Keratinocyte (primary cell): ENCODE measurements at regions not wholly inside any gene's neighbourhood (a gene's known extent, or its start where the extent isn't known, plus 50 kb on each side); places are given as distances from the start of the nearest gene placed in this dataset.

ENCODE experiments used
- DNase-seq: peaks from one replicate; pipeline ENCODE4 v3.0.0-alpha.2; 2011; ENCODE audit warnings: low read depth, missing footprints, low spot score
- FAIRE-seq: peaks from 2 replicates; lab custom pipeline; 2011; peaks lifted over from hg19 to GRCh38; lab: Jason Lieb, UNC
- H2AFZ ChIP-seq: 2 replicates; pipeline ENCODE4 v1.6.0; 2012; ENCODE audit warnings: low read length, control low read depth, inconsistent platforms; ENCODE audit not compliant: control insufficient read depth
- H3K27ac ChIP-seq: 2 replicates; pipeline ENCODE4 v1.5.1; 2011; ENCODE audit warnings: low read length; ENCODE audit not compliant: control insufficient read depth, insufficient read depth
- H3K27me3 ChIP-seq: 3 replicates; pipeline ENCODE4 v1.6.0; 2011; ENCODE audit warnings: low read length; ENCODE audit not compliant: control insufficient read depth, insufficient read depth; ENCODE audit errors: extremely low read depth
- H3K36me3 ChIP-seq, 2 experiments: 2 replicates in 1 of 2; 3 replicates in 1 of 2; pipeline ENCODE4 v1.5.1; 2011; ENCODE audit warnings: low read length in 2 of 2, mild to moderate bottlenecking in 1 of 2; ENCODE audit not compliant: control insufficient read depth in 2 of 2, insufficient read depth in 2 of 2; ENCODE audit errors: extremely low read depth in 1 of 2
- H3K4me1 ChIP-seq: 3 replicates; pipeline ENCODE4 v1.5.1; 2011; ENCODE audit warnings: low read length; ENCODE audit not compliant: control insufficient read depth, insufficient read depth; ENCODE audit errors: extremely low read depth
- H3K4me2 ChIP-seq: 3 replicates; pipeline ENCODE4 v1.6.0; 2011; ENCODE audit warnings: low read depth, low read length; ENCODE audit not compliant: control insufficient read depth, insufficient read depth; ENCODE audit errors: extremely low read depth
- H3K4me3 ChIP-seq, 3 experiments: fragments of 200-600 bp in 1 of 3; sonication (generic) in 1 of 3; 2 replicates in 2 of 3; 3 replicates in 1 of 3; pipeline ENCODE4 v1.5.1; 2011 to 2016; ENCODE audit warnings: low read length in 3 of 3, mild to moderate bottlenecking in 3 of 3, control low read depth in 2 of 3, inconsistent platforms in 1 of 3, low read depth in 1 of 3, mixed read lengths in 1 of 3, mixed run types in 1 of 3, moderate library complexity in 1 of 3; ENCODE audit not compliant: control insufficient read depth in 2 of 3, insufficient read depth in 2 of 3; ENCODE audit errors: extremely low read depth in 1 of 3
- H3K79me2 ChIP-seq: 2 replicates; pipeline ENCODE4 v1.6.0; 2012; ENCODE audit warnings: low read length; ENCODE audit not compliant: control insufficient read depth, insufficient read depth
- H3K9ac ChIP-seq: 3 replicates; pipeline ENCODE4 v1.6.0; 2011; ENCODE audit warnings: low read length; ENCODE audit not compliant: control insufficient read depth, insufficient read depth; ENCODE audit errors: extremely low read depth
- H3K9me1 ChIP-seq: 3 replicates; pipeline ENCODE4 v1.6.0; 2011; ENCODE audit warnings: low read length; ENCODE audit not compliant: control insufficient read depth, insufficient read depth; ENCODE audit errors: extremely low read depth
- H3K9me3 ChIP-seq: 2 replicates; pipeline ENCODE4 v1.5.1; 2012; ENCODE audit warnings: low read depth, low read length; ENCODE audit not compliant: control insufficient read depth
- H4K20me1 ChIP-seq: 3 replicates; pipeline ENCODE4 v1.6.0; 2011; ENCODE audit warnings: low read length; ENCODE audit not compliant: control insufficient read depth, insufficient read depth; ENCODE audit errors: extremely low read depth
- CTCF ChIP-seq, 3 experiments: IDR thresholded peaks in 1 of 3; conservative IDR thresholded peaks in 1 of 3; optimal IDR thresholded peaks in 1 of 3; 2 replicates in 2 of 3; 3 replicates in 1 of 3; pipeline versions ENCODE3 to v1.5.1; 2011; ENCODE audit warnings: low read length in 3 of 3, mild to moderate bottlenecking in 3 of 3, moderate library complexity in 2 of 3, control low read depth in 1 of 3, inconsistent platforms in 1 of 3; ENCODE audit not compliant: insufficient read depth in 2 of 3; ENCODE audit errors: extremely low read depth in 1 of 3
- EZH2 ChIP-seq: IDR thresholded peaks from one replicate; pipeline ENCODE4 v1.6.1; 2012; ENCODE audit warnings: inconsistent platforms, mild to moderate bottlenecking, low read length, moderate library complexity
- dilution Hi-C: fragments of 300-500 bp; cut with MboI; formaldehyde crosslinking; loops from one replicate; pipeline ENCODE4 v1.7.0; 2020; ENCODE audit warnings: low sequenced_read_pairs; ENCODE audit not compliant: extremely low pct_ligation_motif_present

GRCh38 chr10:59104186-59104585 is 72.3 kb upstream of the PHYHIPL start:
- no peak for DNase-seq
- FAIRE-seq, result no peak
- Histone ChIP-seq H3K79me2 (no peaks in the 10 kb centered on the region), H3K9me1 (no peaks in the 10 kb centered on the region), H3K27ac (no peak overlapping the region), H4K20me1 (no peaks in the 10 kb centered on the region), H2AFZ (no peak overlapping the region), H3K27me3 (no peaks in the 10 kb centered on the region), H3K4me2 (no peak overlapping the region), H3K36me3 (no peaks in the 10 kb centered on the region), H3K9me3 (no peaks in the 10 kb centered on the region), H3K4me3 (no peak overlapping the region), H3K9ac (no peak overlapping the region), H3K4me1 (no peaks in the 10 kb centered on the region)
- dilution Hi-C loops, result no loop called here
- no peak for TF ChIP-seq CTCF (optimal IDR thresholded peaks at IDR 0.05 in 1 of 3, IDR thresholded peaks at IDR 0.05 in 1 of 3, conservative IDR thresholded peaks at IDR 0.05 in 1 of 3; ENCODE audit: extremely low read depth in 1 of 3, insufficient read depth in 2 of 3, low read length in 3 of 3)
- no peak for TF ChIP-seq EZH2

- H3K4me2 ChIP-seq, result no peak overlapping the region
These were observed 70.0 kb upstream of the PHYHIPL start for GRCh38 chr10:59106441-59106840.

More at GRCh38 chr10:59106441-59106840, 70.0 kb upstream of the PHYHIPL start:
- no peak for TF ChIP-seq EZH2
- no peak for TF ChIP-seq CTCF (optimal IDR thresholded peaks at IDR 0.05 in 1 of 3, IDR thresholded peaks at IDR 0.05 in 1 of 3, conservative IDR thresholded peaks at IDR 0.05 in 1 of 3; ENCODE audit: extremely low read depth in 1 of 3, insufficient read depth in 2 of 3, low read length in 3 of 3)
- no peak overlapping the region for H3K4me3 ChIP-seq
- no peaks in the 10 kb centered on the region for H3K27me3 ChIP-seq
- no peaks in the 10 kb centered on the region for H3K9me1 ChIP-seq
- H3K79me2 ChIP-seq, result no peaks in the 10 kb centered on the region
- DNase-seq, result no peak
- no peak overlapping the region for H3K27ac ChIP-seq
- dilution Hi-C loops, result no loop called here
- H3K36me3 ChIP-seq, result no peaks in the 10 kb centered on the region
- H3K9me3 ChIP-seq, result no peaks in the 10 kb centered on the region
- H4K20me1 ChIP-seq, result no peaks in the 10 kb centered on the region
- no peak for FAIRE-seq
- H3K4me1 ChIP-seq, result no peaks in the 10 kb centered on the region
- H3K9ac ChIP-seq, result no peak overlapping the region
- H2AFZ ChIP-seq, result no peak overlapping the region
